ENCODE measurements at regions not wholly inside any gene's neighbourhood (a gene's known extent, or its start where the extent isn't known, plus 50 kb on each side); places are given as distances from the start of the nearest gene placed in this dataset.
"Not testable (repeated sequence)": the region's sequence is repeated elsewhere in the genome, so short reads cannot be mapped to it uniquely, and the experiment has no call there.

- Histone ChIP-seq H3K36me3 (replicated peaks in 1 of 2; ENCODE audit: control insufficient read depth in 1 of 2, insufficient read depth in 2 of 2, low read length in 2 of 2) (no peaks in the 10 kb centered on the region), H3K4me3 (replicated peaks in 1 of 3; ENCODE audit: insufficient read depth in 1 of 3, low read depth in 2 of 3, low read length in 3 of 3) (no peak overlapping the region), H3K27ac (ENCODE audit: extremely low read length, insufficient read depth, low read length) (no peak overlapping the region), H3K9ac (ENCODE audit: insufficient read depth, low read depth, low read length) (no peak overlapping the region), H3K4me1 (ENCODE audit: insufficient read depth, low read length) (peaks cover 6% of the 10 kb centered on the region; the same call in 1 of the 2 replicates), H3K79me2 (ENCODE audit: insufficient read depth, low read length) (no peaks in the 10 kb centered on the region), H3K4me2 (ENCODE audit: low read depth, low read length) (no peak overlapping the region), H2AFZ (ENCODE audit: low read length) (no peak overlapping the region), H4K20me1 (ENCODE audit: insufficient read depth, low read length) (no peaks in the 10 kb centered on the region), H3K27me3 (ENCODE audit: control insufficient read depth in 1 of 2, insufficient read depth in 2 of 2, low read length in 2 of 2) (no peaks in the 10 kb centered on the region), H3K9me3 (ENCODE audit: low read length) (no peaks in the 10 kb centered on the region)
- 90% methylated on average over 2 of the region's 2 CpGs for whole genome bisulfite sequencing (ENCODE audit: low lambda C conversion rate)
- intact Hi-C loops (cut with micrococcal nuclease; ENCODE audit: unreplicated experiment) (no loop called here), in situ Hi-C loops (cut with HindIII; ENCODE audit: extremely low pct_ligation_motif_present, low pct_unique_long_range_greater_than_20kb) (no loop called here)
- no peak for ATAC-seq
- CTCF ChIA-PET (ENCODE audit: low intra/inter-chr PET ratio, low total read pairs), result no interaction called here
- POLR2A ChIA-PET, result no interaction called here
- TF ChIP-seq ZFP37 (CRISPR knock-in tag; IDR thresholded peaks at IDR 0.05; ENCODE audit: borderline replicate concordance), result no peak
- no peak for TF ChIP-seq AGO2 (optimal IDR thresholded peaks at IDR 0.05; ENCODE audit: low read depth, low read length)
- TF ChIP-seq NFYC (CRISPR knock-in tag; IDR thresholded peaks at IDR 0.05), result no peak
- TF ChIP-seq IRF2 (CRISPR knock-in tag; IDR thresholded peaks at IDR 0.05), result no peak
- no peak for TF ChIP-seq MTF2 (CRISPR knock-in tag; IDR thresholded peaks at IDR 0.05; ENCODE audit: borderline replicate concordance)
- TF ChIP-seq ZSCAN5A (CRISPR knock-in tag; IDR thresholded peaks at IDR 0.05; ENCODE audit: borderline replicate concordance), result no peak
- no peak for TF ChIP-seq RBM39 (IDR thresholded peaks at IDR 0.05; ENCODE audit: low read depth, low read length, poor library complexity, severe bottlenecking)
- TF ChIP-seq GTF3A (CRISPR knock-in tag; conservative IDR thresholded peaks at IDR 0.05), result no peak
- no peak for TF ChIP-seq ZNF672 (CRISPR knock-in tag; IDR thresholded peaks at IDR 0.05)
- no peak for TF ChIP-seq HMGXB3 (CRISPR knock-in tag; IDR thresholded peaks at IDR 0.05; ENCODE audit: borderline replicate concordance)
- TF ChIP-seq ZFP36L1 (CRISPR knock-in tag; IDR thresholded peaks at IDR 0.05), result no peak
- no peak for TF ChIP-seq LCORL (IDR thresholded peaks at IDR 0.05)
- no peak for TF ChIP-seq LCORL (CRISPR knock-in tag; IDR thresholded peaks at IDR 0.05)
- no peak for TF ChIP-seq CBX2 (IDR thresholded peaks at IDR 0.05; ENCODE audit: low read depth, low read length)
- TF ChIP-seq CBX2 (CRISPR knock-in tag; IDR thresholded peaks at IDR 0.05; ENCODE audit: low read depth), result no peak
- no peak for TF ChIP-seq KDM3A (CRISPR knock-in tag; IDR thresholded peaks at IDR 0.05; ENCODE audit: low read depth)
- no TSS peak for BruUV-seq (replicated peaks)
- no peak for DNase-seq (ENCODE audit: low spot score)
- no peak for FAIRE-seq
These were observed 128.8 kb upstream of the NR2F2 start for GRCh38 chr15:96201696-96202095.

GRCh38 chr15:96205588-96205987 is 124.9 kb upstream of the NR2F2 start:
- H3K79me2 ChIP-seq (ENCODE audit: insufficient read depth, low read length); H2AFZ ChIP-seq (ENCODE audit: low read length); in situ Hi-C loops (cut with HindIII; ENCODE audit: extremely low pct_ligation_motif_present, low pct_unique_long_range_greater_than_20kb); ATAC-seq; H4K20me1 ChIP-seq (ENCODE audit: insufficient read depth, low read length); H3K4me3 ChIP-seq (replicated peaks in 1 of 3; ENCODE audit: insufficient read depth in 1 of 3, low read depth in 2 of 3, low read length in 3 of 3); CTCF ChIA-PET (ENCODE audit: low intra/inter-chr PET ratio, low total read pairs); H3K9ac ChIP-seq (ENCODE audit: insufficient read depth, low read depth, low read length); H3K4me2 ChIP-seq (ENCODE audit: low read depth, low read length); FAIRE-seq; H3K27me3 ChIP-seq (ENCODE audit: control insufficient read depth in 1 of 2, insufficient read depth in 2 of 2, low read length in 2 of 2); DNase-seq (ENCODE audit: low spot score); H3K27ac ChIP-seq (ENCODE audit: extremely low read length, insufficient read depth, low read length); POLR2A ChIA-PET; intact Hi-C loops (cut with micrococcal nuclease; ENCODE audit: unreplicated experiment); H3K36me3 ChIP-seq (replicated peaks in 1 of 2; ENCODE audit: control insufficient read depth in 1 of 2, insufficient read depth in 2 of 2, low read length in 2 of 2); H3K9me3 ChIP-seq (ENCODE audit: low read length); BruUV-seq (replicated peaks): not testable (repeated sequence)
- H3K4me1 ChIP-seq (ENCODE audit: insufficient read depth, low read length), result peaks cover 23% of the 10 kb centered on the region
- WGBS (ENCODE audit: low lambda C conversion rate), result 95% methylated on average over 1 of the region's 1 CpG
